Activated CD4-positive, alpha-beta T cell treated with anti-CD3 and anti-CD28 coated beads, Interleukin-2, amount 10 ng/mL, durations not matched to agents 7 days and 5 days (primary cell): ENCODE measurements at regions not wholly inside any gene's neighbourhood (a gene's known extent, or its start where the extent isn't known, plus 50 kb on each side); places are given as distances from the start of the nearest gene placed in this dataset.

ENCODE experiments used
- CTCF ChIA-PET: fragments of 350-600 bp; sonication (Branson Sonifier 250); formaldehyde crosslinking; loops from one replicate; lab custom pipeline; 2021; ENCODE audit warnings: antibody characterized with exemption; lab: Charles Lee
- POLR2A ChIA-PET: fragments of 350-600 bp; sonication (Branson Sonifier 250); formaldehyde crosslinking; loops from one replicate; lab custom pipeline; 2021; ENCODE audit warnings: antibody characterized with exemption; lab: Charles Lee
- DNase-seq: peaks from one replicate; pipeline ENCODE4 v3.0.0-alpha.2; 2020
- H3K27ac Mint-ChIP-seq: one replicate; pipeline ENCODE4 v1.8.0; 2021; ENCODE audit warnings: mild to moderate bottlenecking, moderate library complexity, mixed read lengths
- H3K27me3 Mint-ChIP-seq: one replicate; pipeline ENCODE4 v1.8.0; 2021; ENCODE audit warnings: mixed read lengths
- H3K36me3 Mint-ChIP-seq: one replicate; pipeline ENCODE4 v1.8.0; 2021; ENCODE audit warnings: low read depth, mixed read lengths
- H3K4me1 Mint-ChIP-seq: one replicate; pipeline ENCODE4 v1.8.0; 2021; ENCODE audit warnings: mixed read lengths
- H3K4me3 Mint-ChIP-seq: one replicate; pipeline ENCODE4 v1.8.0; 2021; ENCODE audit warnings: mild to moderate bottlenecking, moderate library complexity, mixed read lengths
- H3K9me3 Mint-ChIP-seq: one replicate; pipeline ENCODE4 v1.8.0; 2021; ENCODE audit warnings: mixed read lengths

- no peak for DNase-seq
- POLR2A ChIA-PET: no interaction called here
- Mint-ChIP-seq H3K27me3 (no peaks in the 10 kb centered on the region), H3K27ac (no peak overlapping the region), H3K4me1 (no peaks in the 10 kb centered on the region), H3K36me3 (no peaks in the 10 kb centered on the region), H3K4me3 (no peak overlapping the region), H3K9me3 (peaks cover 4% of the 10 kb centered on the region)
- CTCF ChIA-PET: no interaction called here
Observed at GRCh38 chr2:145221516-145221915, 701.6 kb upstream of the ZEB2 start.

GRCh38 chr2:145221032-145221431, 701.1 kb upstream of the ZEB2 start:
- H3K4me3 Mint-ChIP-seq: no peak overlapping the region
- H3K9me3 Mint-ChIP-seq: peaks cover 4% of the 10 kb centered on the region
- no peaks in the 10 kb centered on the region for H3K27me3 Mint-ChIP-seq
- H3K27ac Mint-ChIP-seq: no peak overlapping the region
- H3K4me1 Mint-ChIP-seq: no peaks in the 10 kb centered on the region
- ChIA-PET CTCF (no interaction called here), POLR2A (no interaction called here)
- DNase-seq: no peak
- no peaks in the 10 kb centered on the region for H3K36me3 Mint-ChIP-seq

- Mint-ChIP-seq H3K4me1 (no peaks in the 10 kb centered on the region), H3K9me3 (peaks cover 4% of the 10 kb centered on the region), H3K4me3 (no peak overlapping the region), H3K27ac (no peak overlapping the region), H3K27me3 (no peaks in the 10 kb centered on the region), H3K36me3 (no peaks in the 10 kb centered on the region)
- DNase-seq: no peak
- POLR2A ChIA-PET: no interaction called here
- CTCF ChIA-PET: no interaction called here
Observed at GRCh38 chr2:145220496-145220895, 700.6 kb upstream of the ZEB2 start.

GRCh38 chr2:145207884-145208283, 688.0 kb upstream of the ZEB2 start:
- no peaks in the 10 kb centered on the region for H3K27me3 Mint-ChIP-seq
- H3K36me3 Mint-ChIP-seq: no peaks in the 10 kb centered on the region
- POLR2A ChIA-PET: no interaction called here
- CTCF ChIA-PET: no interaction called here
- no peaks in the 10 kb centered on the region for H3K4me1 Mint-ChIP-seq
- H3K4me3 Mint-ChIP-seq: no peak overlapping the region
- H3K9me3 Mint-ChIP-seq: peaks cover 5% of the 10 kb centered on the region
- DNase-seq: no peak
- no peak overlapping the region for H3K27ac Mint-ChIP-seq

GRCh38 chr2:145206496-145207281, 686.8 kb upstream of the ZEB2 start:
- Mint-ChIP-seq H3K4me3 (no peak overlapping the region), H3K36me3 (no peaks in the 10 kb centered on the region), H3K4me1 (no peaks in the 10 kb centered on the region), H3K27ac (no peak overlapping the region), H3K27me3 (no peaks in the 10 kb centered on the region), H3K9me3 (peaks cover 2% of the 10 kb centered on the region)
- POLR2A ChIA-PET: no interaction called here
- CTCF ChIA-PET: no interaction called here
- no peak for DNase-seq

- H3K4me1 Mint-ChIP-seq: no peaks in the 10 kb centered on the region
- POLR2A ChIA-PET: no interaction called here
Observed at GRCh38 chr2:145203891-145204290, 684.0 kb upstream of the ZEB2 start.

GRCh38 chr2:145199827-145200706, 680.1 kb upstream of the ZEB2 start:
- Mint-ChIP-seq H3K36me3 (no peaks in the 10 kb centered on the region), H3K27ac (no peak overlapping the region), H3K4me1 (no peaks in the 10 kb centered on the region), H3K4me3 (no peak overlapping the region), H3K27me3 (peaks cover 2% of the 10 kb centered on the region), H3K9me3 (no peaks in the 10 kb centered on the region)
- no peak for DNase-seq
- POLR2A ChIA-PET: no interaction called here
- CTCF ChIA-PET: no interaction called here

More at GRCh38 chr2:145203891-145204290, 684.0 kb upstream of the ZEB2 start:
- Mint-ChIP-seq H3K36me3 (no peaks in the 10 kb centered on the region), H3K27me3 (no peaks in the 10 kb centered on the region), H3K27ac (no peak overlapping the region), H3K9me3 (no peaks in the 10 kb centered on the region), H3K4me3 (no peak overlapping the region)
- no peak for DNase-seq
- CTCF ChIA-PET: no interaction called here

GRCh38 chr2:145199042-145199441, 679.1 kb upstream of the ZEB2 start:
- Mint-ChIP-seq H3K4me1 (no peaks in the 10 kb centered on the region), H3K4me3 (no peak overlapping the region), H3K9me3 (no peaks in the 10 kb centered on the region), H3K36me3 (no peaks in the 10 kb centered on the region), H3K27ac (no peak overlapping the region), H3K27me3 (peaks cover 2% of the 10 kb centered on the region)
- DNase-seq: no peak
- ChIA-PET POLR2A (no interaction called here), CTCF (no interaction called here)

GRCh38 chr2:145198555-145198954, 678.6 kb upstream of the ZEB2 start:
- H3K4me3 Mint-ChIP-seq: no peak overlapping the region
- H3K36me3 Mint-ChIP-seq: no peaks in the 10 kb centered on the region
- H3K9me3 Mint-ChIP-seq: no peaks in the 10 kb centered on the region
- peaks cover 2% of the 10 kb centered on the region for H3K27me3 Mint-ChIP-seq
- no peak overlapping the region for H3K27ac Mint-ChIP-seq
- POLR2A ChIA-PET: no interaction called here
- DNase-seq: no peak
- no peaks in the 10 kb centered on the region for H3K4me1 Mint-ChIP-seq
- CTCF ChIA-PET: no interaction called here

- H3K27me3 Mint-ChIP-seq: peaks cover 2% of the 10 kb centered on the region
- H3K4me1 Mint-ChIP-seq: no peaks in the 10 kb centered on the region
- CTCF ChIA-PET: no interaction called here
- no peaks in the 10 kb centered on the region for H3K36me3 Mint-ChIP-seq
- POLR2A ChIA-PET: no interaction called here
- no peak for DNase-seq
- no peak overlapping the region for H3K27ac Mint-ChIP-seq
- H3K4me3 Mint-ChIP-seq: no peak overlapping the region
- H3K9me3 Mint-ChIP-seq: no peaks in the 10 kb centered on the region
Observed at GRCh38 chr2:145197944-145198343, 678.0 kb upstream of the ZEB2 start.

GRCh38 chr2:145194673-145195072, 674.8 kb upstream of the ZEB2 start:
- DNase-seq: no peak
- CTCF ChIA-PET: no interaction called here
- POLR2A ChIA-PET: no interaction called here
- H3K27ac Mint-ChIP-seq: no peak overlapping the region
- no peaks in the 10 kb centered on the region for H3K9me3 Mint-ChIP-seq
- H3K4me1 Mint-ChIP-seq: no peaks in the 10 kb centered on the region
- no peaks in the 10 kb centered on the region for H3K36me3 Mint-ChIP-seq
- H3K27me3 Mint-ChIP-seq: peaks cover 2% of the 10 kb centered on the region
- no peak overlapping the region for H3K4me3 Mint-ChIP-seq

- CTCF ChIA-PET: interaction anchor here (0.7 kb wide), 1 partner anchor 408 kb away, joined by 3 read pairs; no protein-coding TSS in a partner anchor
Observed at GRCh38 chr2:145190031-145190703, 670.2 kb upstream of the ZEB2 start.

GRCh38 chr2:145186303-145186702, 666.4 kb upstream of the ZEB2 start:
- H3K9me3 Mint-ChIP-seq: no peaks in the 10 kb centered on the region
- ChIA-PET POLR2A (no interaction called here), CTCF (no interaction called here)
- no peak overlapping the region for H3K4me3 Mint-ChIP-seq
- H3K36me3 Mint-ChIP-seq: no peaks in the 10 kb centered on the region
- no peaks in the 10 kb centered on the region for H3K27me3 Mint-ChIP-seq
- no peaks in the 10 kb centered on the region for H3K4me1 Mint-ChIP-seq
- no peak for DNase-seq
- no peak overlapping the region for H3K27ac Mint-ChIP-seq

More at GRCh38 chr2:145190031-145190703, 670.2 kb upstream of the ZEB2 start:
- H3K9me3 Mint-ChIP-seq: no peaks in the 10 kb centered on the region
- DNase-seq: no peak
- no peak overlapping the region for H3K4me3 Mint-ChIP-seq
- no peak overlapping the region for H3K27ac Mint-ChIP-seq
- POLR2A ChIA-PET: no interaction called here
- no peaks in the 10 kb centered on the region for H3K4me1 Mint-ChIP-seq
- no peaks in the 10 kb centered on the region for H3K27me3 Mint-ChIP-seq
- H3K36me3 Mint-ChIP-seq: no peaks in the 10 kb centered on the region
